ENCODE measurements at regions not wholly inside any gene's neighbourhood (a gene's known extent, or its start where the extent isn't known, plus 50 kb on each side); places are given as distances from the start of the nearest gene placed in this dataset.

GRCh38 chr18:29383311-29384273, 1206.7 kb upstream of the CDH2 start:
- TF ChIP-seq UBTF (CRISPR knock-in tag; IDR thresholded peaks at IDR 0.05) = no peak
- no peak for TF ChIP-seq YY1 (IDR thresholded peaks at IDR 0.05; ENCODE audit: insufficient read depth, insufficient replicate concordance, low read depth, low read length)
- TF ChIP-seq MXD4 (CRISPR knock-in tag; IDR thresholded peaks at IDR 0.05) = no peak
- TF ChIP-seq POLR2A (IDR thresholded peaks at IDR 0.05; ENCODE audit: insufficient read depth in 1 of 2, low read depth in 2 of 2, low read length in 2 of 2) = no peak
- no peak for TF ChIP-seq ARHGAP35 (CRISPR knock-in tag; IDR thresholded peaks at IDR 0.05; ENCODE audit: borderline replicate concordance)
- TF ChIP-seq ZBTB49 (CRISPR knock-in tag; IDR thresholded peaks at IDR 0.05; ENCODE audit: borderline replicate concordance) = no peak
- no peak for TF ChIP-seq ZNF17 (CRISPR knock-in tag; IDR thresholded peaks at IDR 0.05)
- TF ChIP-seq ERF (CRISPR knock-in tag; IDR thresholded peaks at IDR 0.05) = no peak
- TF ChIP-seq ATRX (CRISPR knock-in tag; IDR thresholded peaks at IDR 0.05; ENCODE audit: borderline replicate concordance) = no peak
- TF ChIP-seq ZNF577 (CRISPR knock-in tag; IDR thresholded peaks at IDR 0.05; ENCODE audit: borderline replicate concordance, low read depth) = no peak
- TF ChIP-seq ZNF549 (CRISPR knock-in tag; IDR thresholded peaks at IDR 0.05) = no peak
- TF ChIP-seq ELF3 (CRISPR knock-in tag; IDR thresholded peaks at IDR 0.05) = no peak
